ENCODE measurements at regions not wholly inside any gene's neighbourhood (a gene's known extent, or its start where the extent isn't known, plus 50 kb on each side); places are given as distances from the start of the nearest gene placed in this dataset.

- no peak for TF ChIP-seq CTCF (IDR thresholded peaks at IDR 0.05; ENCODE audit: insufficient read depth, low read depth, low read length)
- DNase-seq (ENCODE audit: low read depth) = no peak
- H3K4me3 ChIP-seq (ENCODE audit: low read depth, low read length) = no peak overlapping the region
Observed at GRCh38 chr6:84560436-84561390, 203.7 kb downstream of the TBX18 start.

- DNase-seq (ENCODE audit: low read depth) = no peak
- no peak overlapping the region for H3K4me3 ChIP-seq (ENCODE audit: low read depth, low read length)
Observed at GRCh38 chr6:84556541-84557335, 207.7 kb downstream of the TBX18 start.

GRCh38 chr6:84554706-84555105 lies 209.7 kb downstream of the TBX18 start:
- no peak overlapping the region for H3K4me3 ChIP-seq (ENCODE audit: low read depth, low read length)
- no peak for DNase-seq (ENCODE audit: low read depth)
- no peak for TF ChIP-seq CTCF (IDR thresholded peaks at IDR 0.05; ENCODE audit: insufficient read depth, low read depth, low read length)

More at GRCh38 chr6:84556541-84557335, 207.7 kb downstream of the TBX18 start:
- no peak for TF ChIP-seq CTCF (IDR thresholded peaks at IDR 0.05; ENCODE audit: insufficient read depth, low read depth, low read length)

GRCh38 chr6:84554074-84554473 lies 210.3 kb downstream of the TBX18 start:
- H3K4me3 ChIP-seq (ENCODE audit: low read depth, low read length) = no peak overlapping the region
- DNase-seq (ENCODE audit: low read depth) = peak; percentile 52
- no peak for TF ChIP-seq CTCF (IDR thresholded peaks at IDR 0.05; ENCODE audit: insufficient read depth, low read depth, low read length)

- no peak for DNase-seq (ENCODE audit: low read depth)
- no peak overlapping the region for H3K4me3 ChIP-seq (ENCODE audit: low read depth, low read length)
- TF ChIP-seq CTCF (IDR thresholded peaks at IDR 0.05; ENCODE audit: insufficient read depth, low read depth, low read length) = no peak
Observed at GRCh38 chr6:84553527-84553926, 210.9 kb downstream of the TBX18 start.

GRCh38 chr6:84551797-84552196 lies 212.6 kb downstream of the TBX18 start:
- no peak overlapping the region for H3K4me3 ChIP-seq (ENCODE audit: low read depth, low read length)
- no peak for DNase-seq (ENCODE audit: low read depth)
- no peak for TF ChIP-seq CTCF (IDR thresholded peaks at IDR 0.05; ENCODE audit: insufficient read depth, low read depth, low read length)
